Adrenal gland (tissue), 9 donors: ENCODE measurements at regions not wholly inside any gene's neighbourhood (a gene's known extent, or its start where the extent isn't known, plus 50 kb on each side); places are given as distances from the start of the nearest gene placed in this dataset.
"Not testable (repeated sequence)": the region's sequence is repeated elsewhere in the genome, so short reads cannot be mapped to it uniquely, and the experiment has no call there.

ENCODE experiments used
- DNase-seq, 7 donors: peaks; one replicate each; pipeline ENCODE4 v3.0.0-alpha.2; 2019 to 2020
- H3K27ac ChIP-seq, 5 donors: fragments of 200-600 bp; sonication (generic) in 4 of 5; 1 replicate in 3 of 5; 2 replicates in 2 of 5; pipeline versions ENCODE4 v1.5.1 to v1.8.0; 2016 to 2020; ENCODE audit warnings: mild to moderate bottlenecking in 1 of 5
- H3K27me3 ChIP-seq: fragments of 200-600 bp; 2 replicates; pipeline ENCODE4 v1.8.0; 2021
- H3K36me3 ChIP-seq, 2 donors: fragments of 200-600 bp; replicated peaks in 1 of 2; 1 replicate in 1 of 2; 2 replicates in 1 of 2; pipeline versions ENCODE4 v1.5.1 to v1.8.0; 2018 to 2022
- H3K4me1 ChIP-seq, 2 donors: fragments of 200-600 bp; replicated peaks in 1 of 2; 1 replicate in 1 of 2; 2 replicates in 1 of 2; pipeline versions ENCODE4 v1.5.1 to v1.8.0; 2018 to 2021
- H3K4me3 ChIP-seq, 4 donors: fragments of 200-600 bp; sonication (generic) in 3 of 4; one replicate each; pipeline ENCODE4 v1.5.1; 2016 to 2018
- H3K9me3 ChIP-seq, 3 donors: fragments of 200-600 bp; sonication (generic) in 1 of 3; replicated peaks in 1 of 3; 1 replicate in 2 of 3; 2 replicates in 1 of 3; pipeline versions ENCODE4 v1.5.1 to v1.8.0; 2016 to 2021
- CTCF ChIP-seq, 6 experiments: fragments of 450-650 bp in 4 of 6; fragments of 200-600 bp in 2 of 6; sonication (generic) in 1 of 6; IDR thresholded peaks; 1 replicate in 5 of 6; 2 replicates in 1 of 6; pipeline versions ENCODE4 v1.5.1 to v1.8.0; 2016 to 2021; ENCODE audit warnings: antibody characterized with exemption in 6 of 6, mild to moderate bottlenecking in 2 of 6, moderate library complexity in 1 of 6
- POLR2A ChIP-seq, 2 donors: fragments of 450-650 bp; IDR thresholded peaks; one replicate each; pipeline ENCODE4 v1.6.1; 2017; ENCODE audit warnings: antibody characterized with exemption in 2 of 2, mild to moderate bottlenecking in 2 of 2, moderate library complexity in 1 of 2
- WGBS, 4 donors: extraction: QIAGEN DNeasy Blood & Tissue Kit in 2 of 4; methylation state at CpG; one replicate each; pipeline versions ENCODE4 v1.1.5 to v1.1.7; 2013 to 2017; 5-methylcytosine and 5-hydroxymethylcytosine counted together
- intact Hi-C, 2 donors: fragments of 100-400 bp; cut with DNase I; formaldehyde crosslinking; loops; one replicate each; pipeline versions ENCODE4 v1.14.1 to v1.15.0; 2022 to 2023
- donor health status: healthy with polysubstance abuse.
- donor health status: Bipolar disorder and iron deficiency.
- donor health status: DM: yes; HTN: yes; CAD: no.
- donor health status: DM: no; HTN: no; CAD: no.
- donor health status: DM: no; HTN: no; CAD: no.

DNA sequence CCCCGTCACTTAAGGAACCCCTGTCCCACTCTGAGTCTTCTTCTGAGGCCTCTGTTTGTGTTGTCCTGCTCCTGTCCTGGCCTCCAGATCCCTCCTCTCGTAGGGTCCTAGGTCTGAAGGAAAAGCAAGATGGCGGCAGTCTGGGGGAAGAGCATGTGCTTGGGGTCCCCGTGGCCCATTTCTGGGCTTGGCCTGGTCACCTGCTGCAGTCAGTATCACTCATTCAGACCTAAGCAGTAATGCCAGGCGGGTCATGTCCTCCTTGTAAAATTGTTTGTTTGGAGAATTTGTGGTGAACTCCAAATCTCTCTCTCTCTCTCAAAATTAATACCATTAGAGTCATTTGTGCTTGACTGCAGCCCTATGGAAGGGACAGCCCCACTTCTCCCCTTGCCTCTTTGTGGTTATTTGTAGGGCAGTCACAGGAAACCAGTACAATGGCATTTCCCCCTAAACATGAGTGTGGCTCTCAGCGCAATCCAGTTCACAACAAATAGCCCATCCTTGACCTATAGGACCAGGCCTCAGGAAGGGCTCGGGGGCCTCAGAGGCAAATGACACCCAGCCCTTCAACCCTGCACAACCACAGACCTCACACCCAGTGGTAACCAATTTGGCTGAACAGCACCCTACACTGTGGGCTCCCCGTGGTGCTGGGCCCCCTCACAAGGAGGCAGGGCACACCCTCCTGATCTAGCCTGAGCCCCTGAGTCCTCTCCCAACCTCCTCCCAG lies 173.5 kb downstream of the OR4M2 start:
- H3K27ac ChIP-seq, result no peak overlapping the region
- 53 to 59% (median 58%) methylated on average over 6 to 8 of the region's 8 CpGs for WGBS, 4 donors
- TF ChIP-seq POLR2A (IDR thresholded peaks at IDR 0.05), result no peak
- no peak for TF ChIP-seq CTCF (IDR thresholded peaks at IDR 0.05)
- no peaks in the 10 kb centered on the region for H3K9me3 ChIP-seq
- no peak for DNase-seq
- no peak overlapping the region for H3K4me3 ChIP-seq
- no peaks in the 10 kb centered on the region for H3K4me1 ChIP-seq
- H3K27me3 ChIP-seq, result no peaks in the 10 kb centered on the region
- no peaks in the 10 kb centered on the region for H3K36me3 ChIP-seq
- intact Hi-C loops, result no loop called here

DNA sequence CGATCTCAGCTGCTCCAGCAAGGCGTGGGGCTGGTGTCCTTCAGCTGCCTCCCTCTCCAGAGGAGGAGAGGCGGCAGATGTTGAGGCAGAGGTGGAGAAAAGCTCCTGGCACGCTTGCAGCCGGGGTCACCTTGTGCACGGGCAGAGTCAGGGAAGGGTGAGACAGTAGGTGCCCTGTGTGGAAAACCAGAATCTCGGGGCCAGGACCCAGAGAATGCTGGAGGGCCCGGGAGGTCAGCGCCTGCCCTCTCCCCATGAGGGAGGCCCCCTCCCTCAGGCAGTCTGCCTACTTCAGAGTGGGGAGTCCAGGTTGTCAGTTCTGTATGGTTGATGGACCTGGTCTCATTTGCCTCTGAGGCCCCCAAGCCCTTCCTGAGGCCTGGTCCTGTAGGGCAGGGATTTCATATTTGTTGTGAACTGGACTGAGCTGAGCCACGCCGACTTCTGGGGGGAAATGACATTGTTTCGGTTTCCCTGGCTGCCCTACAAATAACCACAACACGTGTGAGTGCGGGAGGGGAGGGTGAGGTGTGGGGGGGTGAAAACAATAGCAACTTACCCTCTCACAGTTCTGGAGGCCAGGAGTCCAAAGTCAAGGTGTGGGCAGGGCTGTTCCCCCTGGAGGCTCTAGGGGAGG lies 174.2 kb downstream of the OR4M2 start:
- H3K9me3 ChIP-seq, H3K4me1 ChIP-seq, H3K27me3 ChIP-seq, DNase-seq, intact Hi-C loops, H3K27ac ChIP-seq, H3K4me3 ChIP-seq, H3K36me3 ChIP-seq: not testable (repeated sequence)
- WGBS, 4 donors, result 59 to 80% (median 72%) methylated on average over 2 to 13 of the region's 14 CpGs

GRCh38 chr15:22255606-22256005 lies 175.3 kb downstream of the OR4M2 start:
- intact Hi-C loops, DNase-seq, H3K9me3 ChIP-seq, H3K4me3 ChIP-seq, H3K36me3 ChIP-seq, H3K27ac ChIP-seq, H3K4me1 ChIP-seq, H3K27me3 ChIP-seq: not testable (repeated sequence)
- WGBS, 4 donors, result 74 to 85% (median 79%) methylated on average over 7 of the region's 7 CpGs

GRCh38 chr15:22256389-22257046 lies 176.2 kb downstream of the OR4M2 start:
- H3K9me3 ChIP-seq, H3K27ac ChIP-seq, intact Hi-C loops, H3K4me3 ChIP-seq, DNase-seq, H3K27me3 ChIP-seq, H3K36me3 ChIP-seq, H3K4me1 ChIP-seq: not testable (repeated sequence)
- 69 to 80% (median 71%) methylated on average over 11 to 20 of the region's 20 CpGs for WGBS, 4 donors

DNA sequence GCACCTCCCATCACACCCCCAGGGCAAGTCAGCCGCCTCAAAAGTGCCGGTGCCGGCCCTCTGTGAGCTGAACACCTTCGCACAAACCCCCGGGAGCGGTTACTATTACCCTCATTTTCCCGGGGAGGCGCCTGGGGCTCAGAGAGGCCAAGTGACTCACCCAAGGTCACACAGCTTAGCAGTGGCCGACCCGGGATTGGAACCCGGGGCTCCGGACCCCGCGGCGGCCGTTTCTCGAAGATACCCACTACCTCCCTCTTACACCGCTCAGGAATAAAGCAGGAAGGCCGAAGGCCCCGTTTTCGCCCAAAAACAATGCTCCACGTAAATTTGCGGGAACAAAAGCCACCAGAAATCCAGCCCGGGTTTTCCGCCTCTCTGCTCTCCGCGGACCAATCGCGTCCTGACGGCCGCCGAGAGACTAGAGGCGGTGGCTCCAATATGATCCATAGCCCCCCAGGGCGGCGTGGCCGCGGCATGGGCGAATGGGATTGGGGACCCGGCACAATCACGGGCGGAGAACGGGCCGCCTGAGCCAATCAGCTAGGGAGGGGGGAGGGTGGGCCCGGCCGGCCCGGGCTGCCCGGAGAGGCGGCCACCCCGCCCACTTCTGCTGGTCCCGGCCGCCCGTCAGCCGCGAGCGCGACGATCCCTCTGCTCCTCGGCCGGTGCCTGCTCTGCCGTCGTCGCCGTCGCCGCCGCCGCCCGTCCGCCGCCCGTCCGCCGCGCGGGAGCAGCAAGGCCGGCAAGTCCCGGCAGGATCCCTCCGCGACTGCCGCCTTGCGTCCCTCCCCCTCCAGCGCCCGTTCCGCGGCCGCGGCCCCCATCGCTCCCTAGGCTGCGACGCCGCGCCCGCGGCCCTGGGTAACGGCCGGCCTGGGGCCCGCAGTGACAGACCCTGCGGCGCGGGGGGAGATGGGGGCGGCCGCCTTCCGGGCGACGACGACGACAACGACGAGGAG lies 177.0 kb downstream of the OR4M2 start:
- 54 to 75% (median 65%) methylated on average over 53 to 109 of the region's 109 CpGs for WGBS, 4 donors
- no peak overlapping the region for H3K4me3 ChIP-seq
- H3K9me3 ChIP-seq, result no peaks in the 10 kb centered on the region
- intact Hi-C loops, result no loop called here
- DNase-seq, result peak in 1 of 7 donors; percentile 12
- no peaks in the 10 kb centered on the region for H3K36me3 ChIP-seq
- H3K4me1 ChIP-seq, result no peaks in the 10 kb centered on the region
- TF ChIP-seq CTCF (IDR thresholded peaks at IDR 0.05) (no peak), POLR2A (IDR thresholded peaks at IDR 0.05) (no peak)
- H3K27ac ChIP-seq, result no peak overlapping the region
- no peaks in the 10 kb centered on the region for H3K27me3 ChIP-seq
